DND-41 (cell line): ENCODE measurements at regions not wholly inside any gene's neighbourhood (a gene's known extent, or its start where the extent isn't known, plus 50 kb on each side); places are given as distances from the start of the nearest gene placed in this dataset.

ENCODE experiments used
- CTCF ChIP-seq: IDR thresholded peaks from 2 replicates; pipeline ENCODE4 v1.5.1; 2012; ENCODE audit warnings: borderline replicate concordance, low read length, moderate library complexity, mild to moderate bottlenecking; ENCODE audit not compliant: poor library complexity, severe bottlenecking; ENCODE audit errors: extremely low read depth
- EZH2 ChIP-seq: IDR thresholded peaks from 3 replicates; pipeline ENCODE4 v1.6.1; 2012; ENCODE audit warnings: borderline replicate concordance, low read depth, mild to moderate bottlenecking, moderate library complexity, low read length, inconsistent platforms; ENCODE audit not compliant: severe bottlenecking

GRCh38 chr6:14732226-14732843 lies 513.5 kb upstream of the JARID2 start:
- TF ChIP-seq CTCF (no peak), EZH2 (no peak)
